ENCODE measurements at regions not wholly inside any gene's neighbourhood (a gene's known extent, or its start where the extent isn't known, plus 50 kb on each side); places are given as distances from the start of the nearest gene placed in this dataset.

DNA sequence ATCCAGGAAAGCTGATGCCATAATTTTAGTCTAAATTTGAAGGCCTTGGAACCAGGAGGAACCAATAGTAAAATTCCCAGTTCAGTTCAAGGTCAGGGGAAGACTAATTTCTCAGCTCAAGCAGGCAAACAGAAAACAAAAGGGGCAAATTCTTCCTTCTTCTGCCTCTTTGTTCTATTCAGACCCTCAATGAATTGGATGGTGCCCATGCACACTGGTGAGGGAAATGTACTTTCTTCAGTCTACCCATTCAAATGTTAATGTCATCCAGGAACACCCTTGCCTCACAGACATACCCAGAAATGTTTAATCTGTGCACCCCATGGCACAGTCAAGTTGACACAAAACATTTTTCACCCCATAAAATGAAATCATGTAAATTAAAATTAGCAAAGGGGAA lies 1851.2 kb upstream of the ADGRL3 start:
- Mint-ChIP-seq H3K27me3 (ENCODE audit: low read depth) (no peaks in the 10 kb centered on the region), H3K9me3 (no peaks in the 10 kb centered on the region; the same call in 1 of the 2 replicates), H3K4me3 (no peak overlapping the region), H3K27ac (no peak overlapping the region), H3K4me1 (peaks cover 9% of the 10 kb centered on the region), H3K36me3 (no peaks in the 10 kb centered on the region)
- TF ChIP-seq CREM (CRISPR knock-in tag; IDR thresholded peaks at IDR 0.05) (no peak), ETV6 (CRISPR knock-in tag; IDR thresholded peaks at IDR 0.05) (no peak), SMAD4 (CRISPR knock-in tag; IDR thresholded peaks at IDR 0.05) (no peak), JAZF1 (CRISPR knock-in tag; IDR thresholded peaks at IDR 0.05) (no peak)
- TF ChIP-seq, protein P1, sequence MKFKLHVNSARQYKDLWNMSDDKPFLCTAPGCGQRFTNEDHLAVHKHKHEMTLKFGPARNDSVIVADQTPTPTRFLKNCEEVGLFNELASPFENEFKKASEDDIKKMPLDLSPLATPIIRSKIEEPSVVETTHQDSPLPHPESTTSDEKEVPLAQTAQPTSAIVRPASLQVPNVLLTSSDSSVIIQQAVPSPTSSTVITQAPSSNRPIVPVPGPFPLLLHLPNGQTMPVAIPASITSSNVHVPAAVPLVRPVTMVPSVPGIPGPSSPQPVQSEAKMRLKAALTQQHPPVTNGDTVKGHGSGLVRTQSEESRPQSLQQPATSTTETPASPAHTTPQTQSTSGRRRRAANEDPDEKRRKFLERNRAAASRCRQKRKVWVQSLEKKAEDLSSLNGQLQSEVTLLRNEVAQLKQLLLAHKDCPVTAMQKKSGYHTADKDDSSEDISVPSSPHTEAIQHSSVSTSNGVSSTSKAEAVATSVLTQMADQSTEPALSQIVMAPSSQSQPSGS (CRISPR knock-in tag; IDR thresholded peaks at IDR 0.05; ENCODE audit: borderline replicate concordance, low read depth) = no peak
- TF ChIP-seq, protein P2, sequence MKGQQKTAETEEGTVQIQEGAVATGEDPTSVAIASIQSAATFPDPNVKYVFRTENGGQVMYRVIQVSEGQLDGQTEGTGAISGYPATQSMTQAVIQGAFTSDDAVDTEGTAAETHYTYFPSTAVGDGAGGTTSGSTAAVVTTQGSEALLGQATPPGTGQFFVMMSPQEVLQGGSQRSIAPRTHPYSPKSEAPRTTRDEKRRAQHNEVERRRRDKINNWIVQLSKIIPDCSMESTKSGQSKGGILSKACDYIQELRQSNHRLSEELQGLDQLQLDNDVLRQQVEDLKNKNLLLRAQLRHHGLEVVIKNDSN (CRISPR knock-in tag; IDR thresholded peaks at IDR 0.05) = no peak
- TF ChIP-seq, protein P3, sequence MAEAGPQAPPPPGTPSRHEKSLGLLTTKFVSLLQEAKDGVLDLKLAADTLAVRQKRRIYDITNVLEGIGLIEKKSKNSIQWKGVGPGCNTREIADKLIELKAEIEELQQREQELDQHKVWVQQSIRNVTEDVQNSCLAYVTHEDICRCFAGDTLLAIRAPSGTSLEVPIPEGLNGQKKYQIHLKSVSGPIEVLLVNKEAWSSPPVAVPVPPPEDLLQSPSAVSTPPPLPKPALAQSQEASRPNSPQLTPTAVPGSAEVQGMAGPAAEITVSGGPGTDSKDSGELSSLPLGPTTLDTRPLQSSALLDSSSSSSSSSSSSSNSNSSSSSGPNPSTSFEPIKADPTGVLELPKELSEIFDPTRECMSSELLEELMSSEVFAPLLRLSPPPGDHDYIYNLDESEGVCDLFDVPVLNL (CRISPR knock-in tag; IDR thresholded peaks at IDR 0.05; ENCODE audit: borderline replicate concordance, low read depth) = no peak
- ChIA-PET CTCF (no interaction called here), POLR2A (no interaction called here)
- ATAC-seq (no peak), DNase-seq (ENCODE audit: low spot score) (no peak)

DNA sequence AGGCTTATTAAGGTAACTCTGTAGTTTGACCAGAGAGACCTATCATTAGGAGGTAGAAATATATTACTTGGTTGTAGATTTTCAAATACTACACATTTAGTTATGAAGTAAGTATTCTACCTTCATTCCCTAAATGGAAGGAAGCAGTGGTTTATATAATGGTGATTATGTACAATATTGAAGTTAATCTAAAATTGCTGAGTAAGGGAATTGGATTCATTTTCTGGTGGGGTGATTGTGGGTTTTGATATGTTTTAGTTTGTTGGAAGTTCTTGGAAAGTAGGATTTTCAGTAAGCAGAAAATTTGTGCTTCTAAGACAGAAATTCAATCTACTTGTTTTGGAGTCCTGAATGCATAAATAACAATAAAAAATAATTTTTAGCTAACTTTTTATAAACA lies 1830.9 kb upstream of the ADGRL3 start:
- ChIA-PET CTCF (no interaction called here), POLR2A (no interaction called here)

More for the DNA sequence above, 1830.9 kb upstream of the ADGRL3 start:
- Mint-ChIP-seq H3K4me3 (no peak overlapping the region), H3K27me3 (ENCODE audit: low read depth) (no peaks in the 10 kb centered on the region), H3K27ac (no peak overlapping the region), H3K9me3 (no peaks in the 10 kb centered on the region), H3K4me1 (no peaks in the 10 kb centered on the region), H3K36me3 (no peaks in the 10 kb centered on the region)
- ATAC-seq (no peak), DNase-seq (ENCODE audit: low spot score) (no peak)
- TF ChIP-seq CREB1 (CRISPR knock-in tag; IDR thresholded peaks at IDR 0.05) (no peak), FOXJ3 (CRISPR knock-in tag; IDR thresholded peaks at IDR 0.05; ENCODE audit: borderline replicate concordance) (no peak), NFE2L1 (CRISPR knock-in tag; IDR thresholded peaks at IDR 0.05) (no peak), SMAD4 (CRISPR knock-in tag; IDR thresholded peaks at IDR 0.05) (no peak), NR3C1 (CRISPR knock-in tag; conservative IDR thresholded peaks at IDR 0.05; ENCODE audit: low read depth) (no peak), FOXK1 (CRISPR knock-in tag; IDR thresholded peaks at IDR 0.05) (no peak), SOX15 (CRISPR knock-in tag; IDR thresholded peaks at IDR 0.05) (no peak)
- TF ChIP-seq, protein P4, sequence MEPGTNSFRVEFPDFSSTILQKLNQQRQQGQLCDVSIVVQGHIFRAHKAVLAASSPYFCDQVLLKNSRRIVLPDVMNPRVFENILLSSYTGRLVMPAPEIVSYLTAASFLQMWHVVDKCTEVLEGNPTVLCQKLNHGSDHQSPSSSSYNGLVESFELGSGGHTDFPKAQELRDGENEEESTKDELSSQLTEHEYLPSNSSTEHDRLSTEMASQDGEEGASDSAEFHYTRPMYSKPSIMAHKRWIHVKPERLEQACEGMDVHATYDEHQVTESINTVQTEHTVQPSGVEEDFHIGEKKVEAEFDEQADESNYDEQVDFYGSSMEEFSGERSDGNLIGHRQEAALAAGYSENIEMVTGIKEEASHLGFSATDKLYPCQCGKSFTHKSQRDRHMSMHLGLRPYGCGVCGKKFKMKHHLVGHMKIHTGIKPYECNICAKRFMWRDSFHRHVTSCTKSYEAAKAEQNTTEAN (CRISPR knock-in tag; IDR thresholded peaks at IDR 0.05) = no peak
- TF ChIP-seq, protein P5, sequence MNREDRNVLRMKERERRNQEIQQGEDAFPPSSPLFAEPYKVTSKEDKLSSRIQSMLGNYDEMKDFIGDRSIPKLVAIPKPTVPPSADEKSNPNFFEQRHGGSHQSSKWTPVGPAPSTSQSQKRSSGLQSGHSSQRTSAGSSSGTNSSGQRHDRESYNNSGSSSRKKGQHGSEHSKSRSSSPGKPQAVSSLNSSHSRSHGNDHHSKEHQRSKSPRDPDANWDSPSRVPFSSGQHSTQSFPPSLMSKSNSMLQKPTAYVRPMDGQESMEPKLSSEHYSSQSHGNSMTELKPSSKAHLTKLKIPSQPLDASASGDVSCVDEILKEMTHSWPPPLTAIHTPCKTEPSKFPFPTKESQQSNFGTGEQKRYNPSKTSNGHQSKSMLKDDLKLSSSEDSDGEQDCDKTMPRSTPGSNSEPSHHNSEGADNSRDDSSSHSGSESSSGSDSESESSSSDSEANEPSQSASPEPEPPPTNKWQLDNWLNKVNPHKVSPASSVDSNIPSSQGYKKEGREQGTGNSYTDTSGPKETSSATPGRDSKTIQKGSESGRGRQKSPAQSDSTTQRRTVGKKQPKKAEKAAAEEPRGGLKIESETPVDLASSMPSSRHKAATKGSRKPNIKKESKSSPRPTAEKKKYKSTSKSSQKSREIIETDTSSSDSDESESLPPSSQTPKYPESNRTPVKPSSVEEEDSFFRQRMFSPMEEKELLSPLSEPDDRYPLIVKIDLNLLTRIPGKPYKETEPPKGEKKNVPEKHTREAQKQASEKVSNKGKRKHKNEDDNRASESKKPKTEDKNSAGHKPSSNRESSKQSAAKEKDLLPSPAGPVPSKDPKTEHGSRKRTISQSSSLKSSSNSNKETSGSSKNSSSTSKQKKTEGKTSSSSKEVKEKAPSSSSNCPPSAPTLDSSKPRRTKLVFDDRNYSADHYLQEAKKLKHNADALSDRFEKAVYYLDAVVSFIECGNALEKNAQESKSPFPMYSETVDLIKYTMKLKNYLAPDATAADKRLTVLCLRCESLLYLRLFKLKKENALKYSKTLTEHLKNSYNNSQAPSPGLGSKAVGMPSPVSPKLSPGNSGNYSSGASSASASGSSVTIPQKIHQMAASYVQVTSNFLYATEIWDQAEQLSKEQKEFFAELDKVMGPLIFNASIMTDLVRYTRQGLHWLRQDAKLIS (CRISPR knock-in tag; IDR thresholded peaks at IDR 0.05; ENCODE audit: borderline replicate concordance) = no peak
- TF ChIP-seq, protein P3 (CRISPR knock-in tag; IDR thresholded peaks at IDR 0.05; ENCODE audit: borderline replicate concordance, low read depth) = no peak

All from WTC11 (cell line).